Activated B cell treated with CpG ODN at 0.5 μM for 24 hours (primary cell): ENCODE measurements at regions not wholly inside any gene's neighbourhood (a gene's known extent, or its start where the extent isn't known, plus 50 kb on each side); places are given as distances from the start of the nearest gene placed in this dataset.

Source experiments
- ATAC-seq: fragments of 200-7000 bp; cut with Tn5 transposase; one replicate; pipeline ENCODE4 v1.10.0; 2021; ENCODE audit warnings: low read depth, mild to moderate bottlenecking, moderate library complexity
- CTCF ChIA-PET: fragments of 350-600 bp; sonication (Branson Sonifier 250); formaldehyde crosslinking; loops from one replicate; lab custom pipeline; 2021; ENCODE audit warnings: antibody characterized with exemption; lab: Charles Lee
- POLR2A ChIA-PET: fragments of 350-600 bp; sonication (Branson Sonifier 250); formaldehyde crosslinking; loops from one replicate; lab custom pipeline; 2021; ENCODE audit warnings: antibody characterized with exemption; lab: Charles Lee
- DNase-seq: peaks from one replicate; pipeline ENCODE4 v3.0.0; 2022
- H3K27ac Mint-ChIP-seq: one replicate; pipeline ENCODE4 v1.8.0; 2020; ENCODE audit warnings: mixed read lengths
- H3K27me3 Mint-ChIP-seq: one replicate; pipeline ENCODE4 v1.8.0; 2021; ENCODE audit warnings: mixed read lengths
- H3K36me3 Mint-ChIP-seq: one replicate; pipeline ENCODE4 v1.8.0; 2021; ENCODE audit warnings: low read depth, mixed read lengths
- H3K4me1 Mint-ChIP-seq: one replicate; pipeline ENCODE4 v1.8.0; 2021; ENCODE audit warnings: mixed read lengths
- H3K4me3 Mint-ChIP-seq: one replicate; pipeline ENCODE4 v1.8.0; 2020; ENCODE audit warnings: mild to moderate bottlenecking, mixed read lengths
- H3K9me3 Mint-ChIP-seq: one replicate; pipeline ENCODE4 v1.8.0; 2020; ENCODE audit warnings: mixed read lengths
- CTCF ChIP-seq: fragments of 200-600 bp; IDR thresholded peaks from one replicate; pipeline ENCODE4 v1.8.0; 2022; ENCODE audit warnings: antibody characterized with exemption, mild to moderate bottlenecking
- intact Hi-C: fragments of 100-400 bp; cut with micrococcal nuclease; formaldehyde crosslinking; loops from one replicate; pipeline ENCODE4 v1.15.1; 2024

GRCh38 chr10:78147202-78147601 lies 113.5 kb downstream of the RPS24 start:
- no peak for DNase-seq
- Mint-ChIP-seq H3K4me3 (no peak overlapping the region), H3K27ac (no peak overlapping the region), H3K4me1 (no peaks in the 10 kb centered on the region), H3K27me3 (peaks cover 16% of the 10 kb centered on the region), H3K9me3 (no peaks in the 10 kb centered on the region), H3K36me3 (no peaks in the 10 kb centered on the region)
- no peak for ATAC-seq
- intact Hi-C loops, result no loop called here
- ChIA-PET POLR2A (no interaction called here), CTCF (no interaction called here)
- no peak for TF ChIP-seq CTCF

GRCh38 chr10:78148216-78148960 lies 114.7 kb downstream of the RPS24 start:
- ATAC-seq (no peak), DNase-seq (no peak)
- H3K4me3 Mint-ChIP-seq, result no peak overlapping the region
- H3K27me3 Mint-ChIP-seq, result peaks cover 9% of the 10 kb centered on the region
- no peak overlapping the region for H3K27ac Mint-ChIP-seq
- no peaks in the 10 kb centered on the region for H3K4me1 Mint-ChIP-seq
- no peak for TF ChIP-seq CTCF
- intact Hi-C loops, result no loop called here
- no peaks in the 10 kb centered on the region for H3K9me3 Mint-ChIP-seq
- ChIA-PET POLR2A (no interaction called here), CTCF (interaction anchor here (0.6 kb wide), 1 partner anchor 976 kb away, joined by 3 read pairs; no protein-coding TSS in a partner anchor)
- H3K36me3 Mint-ChIP-seq, result no peaks in the 10 kb centered on the region

- Mint-ChIP-seq H3K4me1 (no peaks in the 10 kb centered on the region), H3K27me3 (peaks cover 9% of the 10 kb centered on the region), H3K36me3 (no peaks in the 10 kb centered on the region), H3K4me3 (no peak overlapping the region), H3K9me3 (no peaks in the 10 kb centered on the region), H3K27ac (no peak overlapping the region)
- ATAC-seq (no peak), DNase-seq (no peak)
- TF ChIP-seq CTCF, result no peak
- intact Hi-C loops, result no loop called here
- ChIA-PET CTCF (interaction anchor here (0.6 kb wide), 1 partner anchor 977 kb away, joined by 3 read pairs; no protein-coding TSS in a partner anchor), POLR2A (no interaction called here)
Observed at GRCh38 chr10:78148961-78149612, 115.4 kb downstream of the RPS24 start.

- Mint-ChIP-seq H3K9me3 (no peaks in the 10 kb centered on the region), H3K36me3 (no peaks in the 10 kb centered on the region), H3K27ac (no peak overlapping the region), H3K27me3 (peaks cover 3% of the 10 kb centered on the region), H3K4me1 (no peaks in the 10 kb centered on the region), H3K4me3 (no peak overlapping the region)
- no peak for TF ChIP-seq CTCF
- ChIA-PET CTCF (no interaction called here), POLR2A (no interaction called here)
- intact Hi-C loops, result no loop called here
- DNase-seq (no peak), ATAC-seq (no peak)
Observed at GRCh38 chr10:78150756-78151155, 117.1 kb downstream of the RPS24 start.

GRCh38 chr10:78155722-78156121 lies 122.1 kb downstream of the RPS24 start:
- H3K4me3 Mint-ChIP-seq, result no peak overlapping the region
- no peak overlapping the region for H3K27ac Mint-ChIP-seq
- no peak for DNase-seq
- H3K27me3 Mint-ChIP-seq, result peaks cover 18% of the 10 kb centered on the region
- intact Hi-C loops, result no loop called here
- no peaks in the 10 kb centered on the region for H3K4me1 Mint-ChIP-seq
- TF ChIP-seq CTCF, result no peak
- ATAC-seq, result no peak
- no peaks in the 10 kb centered on the region for H3K36me3 Mint-ChIP-seq
- ChIA-PET POLR2A (no interaction called here), CTCF (no interaction called here)
- H3K9me3 Mint-ChIP-seq, result no peaks in the 10 kb centered on the region
